ENCODE measurements at regions not wholly inside any gene's neighbourhood (a gene's known extent, or its start where the extent isn't known, plus 50 kb on each side); places are given as distances from the start of the nearest gene placed in this dataset.
A peak's percentile ranks its signal among the peaks of the same experiment; 100 is the strongest.

DNA sequence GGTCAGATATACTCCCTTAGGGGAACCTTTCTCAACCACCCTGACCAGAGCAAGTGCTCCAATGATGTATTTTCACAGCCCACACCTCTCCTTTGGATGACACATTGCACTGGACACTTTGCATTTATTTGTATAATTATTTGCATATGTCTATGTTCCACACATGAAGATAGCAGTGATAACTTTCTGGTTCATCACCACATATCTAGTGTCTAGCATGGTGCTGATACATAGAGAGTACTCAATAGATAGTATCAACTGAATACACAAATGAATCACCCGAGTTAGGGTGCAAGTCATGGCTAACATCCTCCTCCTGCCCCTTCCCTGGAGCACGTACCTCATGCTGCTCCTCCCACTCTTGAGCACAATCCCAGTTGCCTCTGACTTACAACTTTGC, 617.6 kb downstream of the EBF1 start:
- DNase-seq (ENCODE audit: low read depth), result no peak

DNA sequence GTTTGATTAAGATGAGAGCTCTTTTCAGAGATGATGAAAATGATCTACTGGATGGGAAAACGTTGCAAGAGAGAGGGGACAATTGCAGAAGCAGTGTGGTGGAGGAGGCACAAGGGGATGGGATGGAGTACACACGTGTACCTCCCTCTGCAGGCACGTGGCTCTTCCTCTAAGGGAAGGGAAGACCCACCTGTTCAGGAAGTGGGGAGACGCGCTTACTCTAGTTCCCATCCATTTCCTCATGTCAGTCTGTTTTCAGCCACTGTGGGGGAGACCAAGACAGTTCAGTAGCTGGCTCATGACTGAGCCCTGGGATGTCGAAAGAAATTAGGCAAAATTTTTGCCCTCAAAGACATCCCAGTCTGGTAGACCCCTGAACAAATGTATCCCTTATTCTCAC, 619.2 kb upstream of the CLINT1 start:
- no peak for DNase-seq (ENCODE audit: low read depth)

DNA sequence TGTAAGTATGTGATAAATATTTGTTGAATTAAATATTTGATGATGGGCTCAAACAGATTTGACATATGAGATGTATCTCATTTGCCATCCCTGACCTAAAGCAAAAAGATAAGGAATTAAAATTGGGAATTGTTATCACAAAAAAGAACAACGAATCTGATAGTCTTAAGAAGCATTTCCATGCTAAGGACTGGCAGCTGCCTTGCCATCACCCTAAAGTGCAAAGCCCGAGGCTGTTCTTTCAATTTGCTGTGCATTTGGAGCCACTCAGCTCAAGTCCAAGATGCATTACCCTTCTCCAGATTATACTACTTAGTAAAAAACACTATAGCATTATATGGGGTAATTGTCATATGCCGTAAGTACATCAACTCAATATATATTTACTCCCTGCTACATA, 618.3 kb upstream of the CLINT1 start:
- no peak for DNase-seq (ENCODE audit: low read depth)

DNA sequence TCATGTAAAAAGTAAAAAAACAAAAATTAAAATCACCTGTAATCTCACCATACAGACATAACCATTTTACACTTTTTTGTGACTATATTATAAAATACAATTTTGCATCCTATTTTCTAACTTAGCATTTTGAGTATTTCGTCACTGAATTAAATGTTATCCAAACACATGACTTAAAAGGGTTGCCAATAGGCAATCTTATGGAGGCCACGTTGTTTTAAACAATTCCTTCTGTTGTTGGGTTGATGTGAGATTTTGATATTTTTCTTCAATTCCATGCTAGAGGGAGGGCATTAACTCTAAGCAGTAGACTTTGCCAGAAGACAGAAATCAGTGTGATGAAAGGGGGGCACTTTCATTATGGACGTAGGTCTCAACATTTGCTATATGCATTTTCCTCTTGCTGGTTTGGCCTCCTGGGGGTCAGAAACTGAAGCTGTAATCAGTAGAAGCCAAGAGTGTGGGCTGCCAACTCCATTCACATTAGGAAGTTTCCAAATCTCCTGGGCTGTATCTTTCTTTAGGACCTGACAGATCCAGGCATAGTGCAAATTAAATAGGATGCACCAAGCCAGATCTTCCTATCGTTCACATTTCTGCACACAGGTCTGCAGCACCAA, 614.2 kb upstream of the CLINT1 start:
- no peak for DNase-seq (ENCODE audit: low read depth)

DNA sequence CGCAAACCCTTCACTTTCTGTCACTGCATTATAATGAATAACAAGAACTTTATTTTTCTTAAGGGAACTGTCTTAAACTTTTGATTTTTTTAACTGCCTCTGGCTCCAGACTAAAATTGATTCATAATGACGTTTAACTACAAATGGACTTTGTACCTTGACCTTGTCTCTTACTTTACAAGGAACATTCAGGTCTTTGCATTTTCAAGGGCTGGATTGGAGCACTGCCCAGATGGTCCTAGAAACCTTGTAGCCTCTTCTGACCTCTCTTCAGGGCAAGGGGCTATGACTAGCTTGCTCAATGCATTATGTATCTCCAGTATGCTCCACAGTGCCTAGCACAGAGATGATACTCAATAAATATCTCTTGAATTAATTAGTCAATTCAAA, 612.6 kb upstream of the CLINT1 start:
- DNase-seq (ENCODE audit: low read depth), result no peak

DNA sequence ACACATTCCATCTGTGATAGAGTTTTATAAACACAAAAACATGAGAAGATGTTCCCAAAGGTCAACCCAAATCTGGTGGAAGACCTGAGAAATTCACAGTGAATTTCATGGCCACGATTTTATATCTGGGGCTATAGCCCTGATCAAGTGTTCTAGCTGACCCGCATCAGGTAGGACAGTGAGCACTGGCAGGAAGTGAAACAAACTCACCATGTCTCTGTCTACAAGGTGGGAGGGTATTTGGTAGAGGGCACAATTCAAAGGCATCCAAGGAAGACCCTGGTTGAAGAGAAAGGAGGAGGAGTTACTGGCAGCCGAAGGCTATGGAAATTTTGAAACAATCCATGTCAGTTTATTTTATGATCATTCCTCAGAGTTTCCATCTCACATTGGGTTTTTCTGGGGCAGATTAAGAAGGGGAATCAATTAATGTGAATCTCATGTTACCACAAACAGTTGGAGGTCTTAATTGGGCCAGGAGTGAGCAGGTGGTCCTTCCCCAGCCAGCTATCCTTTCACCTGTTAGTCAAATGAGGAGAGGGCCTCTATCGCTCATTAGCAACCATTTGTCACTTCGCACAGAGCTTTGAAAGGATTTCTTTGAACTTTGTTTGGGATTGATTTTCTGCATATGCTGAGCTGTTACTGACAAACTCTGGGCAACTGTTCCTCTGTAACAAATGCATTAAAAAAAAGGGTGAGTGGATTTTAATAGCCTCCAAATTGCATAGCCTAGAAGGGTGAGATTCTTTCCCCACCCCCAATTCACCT, 612.0 kb upstream of the CLINT1 start:
- no peak for DNase-seq (ENCODE audit: low read depth)

DNA sequence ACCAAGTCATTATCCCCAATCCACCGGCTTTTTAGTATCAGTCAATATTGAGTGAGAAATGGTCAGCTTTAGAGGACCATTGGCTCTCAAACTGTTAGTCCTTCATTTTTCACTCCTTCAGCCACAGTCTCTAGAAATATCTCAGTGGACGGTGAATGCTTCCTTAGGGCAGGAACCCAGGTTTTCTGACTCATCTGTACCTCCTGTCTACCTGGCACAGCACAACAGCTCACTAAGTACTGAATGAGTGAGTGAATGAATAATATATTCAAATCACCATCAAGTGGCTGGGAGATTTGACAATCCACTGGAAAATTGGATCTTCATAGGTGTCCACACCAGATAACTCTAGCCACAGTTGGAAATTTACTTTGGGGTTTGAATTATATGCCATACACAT, 609.5 kb upstream of the CLINT1 start:
- no peak for DNase-seq (ENCODE audit: low read depth)

DNA sequence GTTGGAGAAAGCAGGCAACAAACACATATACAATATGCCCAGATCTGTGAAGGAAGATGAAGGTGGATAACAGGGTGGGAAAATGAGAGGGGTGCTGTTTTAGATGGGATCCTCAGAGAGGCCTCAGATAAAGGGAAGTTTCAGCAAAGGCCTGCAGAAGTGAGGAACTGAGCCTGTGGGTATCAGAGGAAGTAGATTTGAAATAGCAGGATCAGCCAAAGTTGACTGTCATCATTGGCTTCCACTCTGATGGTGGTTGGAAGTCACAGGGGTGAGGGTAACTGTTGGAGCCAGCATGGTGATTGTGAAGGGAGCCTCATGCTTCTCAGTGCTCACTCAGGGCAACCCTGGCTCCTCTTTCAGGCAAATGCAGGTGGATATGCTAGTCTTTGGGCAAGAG, 607.2 kb upstream of the CLINT1 start:
- no peak for DNase-seq (ENCODE audit: low read depth)

DNA sequence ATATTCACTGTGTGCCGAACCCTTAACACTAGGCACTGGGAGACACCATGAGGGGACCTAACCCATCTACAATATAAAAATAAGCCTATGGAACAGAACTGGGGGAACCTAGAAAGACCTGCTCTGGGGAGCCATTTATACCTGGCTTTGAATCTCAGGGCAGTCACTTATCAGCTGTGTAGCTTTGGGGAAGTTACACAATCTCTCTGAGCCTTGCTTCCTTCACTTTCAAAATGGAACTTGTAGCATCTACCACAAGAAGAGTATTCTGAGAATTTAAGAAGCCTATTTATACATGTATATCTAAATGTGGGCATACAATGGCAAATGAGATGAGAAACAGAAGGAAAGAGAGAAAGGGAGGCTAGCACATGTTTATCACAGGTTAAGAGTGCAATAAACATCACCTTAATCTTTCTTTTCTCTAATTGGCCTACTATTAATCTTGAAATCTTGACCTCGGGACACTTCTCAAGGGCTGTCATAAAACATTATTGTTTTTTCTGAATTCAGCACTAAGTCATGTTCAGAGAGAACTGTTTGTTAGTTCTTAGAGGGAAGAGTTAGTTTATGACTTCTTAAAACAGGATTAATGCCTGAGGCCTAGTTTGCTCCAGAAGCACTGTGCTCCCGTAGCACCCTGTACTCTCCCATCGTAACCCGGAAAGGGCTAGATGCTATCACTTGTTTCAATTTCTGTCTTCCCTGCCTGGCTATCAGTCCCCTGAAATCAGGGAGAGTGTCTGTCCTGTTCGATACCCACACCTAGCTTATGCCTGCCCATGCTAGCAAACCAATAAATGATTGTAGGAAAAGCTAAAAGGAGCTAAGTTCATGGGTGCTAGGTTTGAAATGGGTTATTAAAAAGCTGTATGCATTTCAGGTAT, 606.4 kb upstream of the CLINT1 start:
- DNase-seq (ENCODE audit: low read depth), result no peak

DNA sequence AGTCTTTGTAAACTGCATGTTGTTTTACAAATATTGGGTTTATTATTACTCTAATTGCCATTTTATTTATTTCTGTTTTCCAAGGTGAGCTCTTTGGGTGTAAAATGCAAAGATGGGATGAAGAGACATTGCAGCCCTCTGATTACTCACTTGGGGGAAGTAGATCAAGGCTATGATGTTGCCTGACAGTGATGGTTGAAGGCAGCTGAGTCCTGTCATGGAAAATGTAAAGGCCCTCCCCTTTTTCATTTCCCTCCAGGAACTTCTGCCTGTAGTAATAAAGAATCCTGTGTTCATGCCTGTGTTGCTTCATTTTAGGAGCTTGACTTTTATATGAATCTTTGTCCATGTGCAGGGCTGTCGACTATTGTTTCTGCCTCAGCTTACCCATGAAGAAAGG, 605.4 kb upstream of the CLINT1 start:
- no peak for DNase-seq (ENCODE audit: low read depth)

DNA sequence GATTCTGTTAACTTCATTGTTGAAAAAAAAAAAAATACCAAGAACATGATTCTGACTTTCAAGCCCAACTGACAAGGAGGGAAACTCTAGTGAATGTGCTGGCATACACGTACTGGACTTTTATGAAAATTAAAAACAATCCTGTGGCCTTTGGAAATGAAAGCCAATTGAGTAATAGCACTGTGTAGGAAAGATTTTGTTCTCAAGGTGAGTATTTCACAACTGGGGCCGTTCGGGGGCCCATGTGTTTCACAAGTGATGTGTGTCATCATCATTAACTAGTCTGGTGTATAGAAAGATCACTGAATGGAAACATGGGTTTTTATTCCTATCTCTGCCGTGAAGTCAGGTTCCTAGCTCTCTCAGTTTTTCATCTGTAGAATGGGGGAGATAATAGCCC, 605.0 kb upstream of the CLINT1 start:
- peak; percentile 26 for DNase-seq (ENCODE audit: low read depth)

DNA sequence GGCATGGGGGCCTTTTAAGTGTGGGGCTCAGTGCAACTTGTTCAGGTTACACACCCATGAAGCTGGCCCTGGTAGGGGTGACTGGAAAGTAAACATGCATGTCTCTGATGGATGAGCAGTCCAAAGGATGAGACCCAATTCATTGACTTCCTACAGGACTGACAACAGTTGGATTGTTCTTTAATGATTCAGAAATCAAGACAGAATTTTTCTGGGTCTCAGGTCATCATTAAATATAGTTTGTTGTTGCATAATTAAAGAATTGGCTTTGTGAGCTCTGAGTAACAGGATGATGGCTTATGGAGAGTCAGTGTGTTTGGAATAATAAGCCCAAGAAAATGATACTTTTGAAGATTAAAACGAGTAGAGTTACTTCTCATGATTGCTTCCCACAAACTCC, 604.2 kb upstream of the CLINT1 start:
- no peak for DNase-seq (ENCODE audit: low read depth)

DNA sequence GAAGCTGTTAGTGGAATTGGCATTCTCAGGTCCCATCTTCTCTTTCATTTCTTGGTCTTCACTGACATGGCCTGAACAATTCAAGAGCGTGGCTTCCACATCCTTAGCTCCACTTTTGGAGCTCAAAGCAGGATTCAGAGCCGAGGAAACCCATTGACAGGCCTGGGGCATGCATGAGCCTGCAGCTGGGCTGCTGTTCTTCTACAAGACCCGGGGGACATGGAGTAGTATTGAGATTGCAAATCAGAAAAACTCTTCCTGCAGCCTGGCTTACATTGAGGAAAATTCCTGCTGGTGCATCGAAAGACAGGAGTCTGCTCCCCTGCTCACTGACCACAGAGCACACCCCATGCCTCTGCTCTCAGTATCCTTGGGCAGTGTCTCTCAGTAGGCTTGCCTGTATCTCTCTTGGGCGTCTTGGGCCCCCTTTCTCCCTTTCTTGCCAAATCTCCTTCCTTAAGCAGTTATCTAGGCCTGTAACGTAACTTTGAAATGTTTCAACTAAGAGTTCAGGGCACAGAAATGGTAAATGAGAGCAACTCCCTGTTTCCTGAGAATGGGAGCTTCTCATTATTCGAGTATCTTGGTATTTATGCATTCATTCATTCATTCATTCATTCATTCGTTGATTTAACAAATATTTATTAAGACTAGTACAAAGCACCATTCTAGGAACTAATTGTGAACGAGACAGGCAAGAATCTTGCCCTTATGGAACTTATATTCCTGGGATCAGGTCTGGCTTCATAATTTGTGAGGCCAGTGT, 603.6 kb upstream of the CLINT1 start:
- DNase-seq (ENCODE audit: low read depth), result no peak

DNA sequence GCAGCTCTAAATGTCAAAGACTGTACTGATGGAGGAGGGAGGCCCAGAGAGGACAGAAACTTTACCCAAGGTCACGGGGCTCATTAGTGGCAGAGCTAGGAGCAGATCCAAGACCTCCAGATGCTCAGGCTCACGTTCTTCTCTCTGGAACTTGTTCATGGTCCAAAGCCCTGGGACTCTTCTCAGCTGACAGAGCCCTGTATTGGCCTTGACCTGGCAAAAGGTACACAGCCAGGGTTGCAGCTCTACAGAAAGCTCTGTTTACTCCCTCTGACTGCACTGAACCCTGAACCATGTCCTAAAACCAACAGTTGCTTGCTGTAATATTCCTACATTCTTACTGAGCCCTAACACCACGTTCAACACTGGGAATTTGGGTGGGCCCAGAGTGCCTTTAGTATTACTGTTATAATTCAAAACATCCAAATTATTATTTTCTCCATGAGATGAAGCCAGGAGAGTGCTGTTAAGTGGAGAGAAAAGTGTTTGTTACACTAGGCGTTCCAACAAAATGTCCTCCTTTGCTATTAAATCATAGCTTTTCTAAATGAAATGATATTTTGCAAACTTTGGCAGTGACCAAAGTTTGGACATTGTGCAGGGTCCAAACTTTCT, 602.4 kb upstream of the CLINT1 start:
- no peak for DNase-seq (ENCODE audit: low read depth)

DNA sequence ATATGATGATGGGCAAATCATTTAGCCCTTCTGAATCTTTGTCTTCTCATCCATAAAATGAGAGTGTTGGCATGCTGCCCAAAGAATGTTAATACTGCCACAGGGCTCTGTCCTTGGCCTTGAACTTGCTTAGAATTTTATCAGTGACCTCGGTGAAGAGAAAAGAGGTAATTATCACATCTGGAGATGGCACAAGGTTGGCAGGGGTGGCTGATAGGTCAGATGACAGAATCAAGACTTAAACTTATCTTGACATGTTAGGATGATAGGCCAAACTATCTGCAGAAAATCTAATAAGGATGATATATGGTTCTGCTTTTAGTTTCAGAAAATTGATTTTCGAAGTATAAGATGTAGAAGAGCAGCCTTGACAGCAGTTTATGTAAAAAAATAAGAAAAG, 599.1 kb upstream of the CLINT1 start:
- DNase-seq (ENCODE audit: low read depth), result no peak

DNA sequence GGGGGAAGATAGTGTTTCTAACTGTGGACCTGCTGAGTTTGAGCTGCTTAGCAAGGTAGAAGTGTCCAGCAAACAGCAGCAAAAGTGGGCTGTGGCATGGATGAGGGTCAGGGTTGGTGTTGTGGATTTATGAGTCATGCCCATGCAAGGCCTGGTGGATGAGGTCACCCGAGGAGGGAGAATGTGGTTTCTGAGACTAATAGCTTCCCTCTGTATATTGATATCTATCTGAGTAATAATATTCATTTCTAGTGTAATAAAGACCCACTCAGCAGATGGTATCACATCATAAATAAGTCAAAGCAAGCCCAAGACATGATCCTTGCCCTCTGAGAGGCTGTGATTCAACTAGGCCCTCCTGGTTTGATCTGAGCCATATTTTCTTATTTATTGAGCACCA, 597.8 kb upstream of the CLINT1 start:
- no peak for DNase-seq (ENCODE audit: low read depth)

DNA sequence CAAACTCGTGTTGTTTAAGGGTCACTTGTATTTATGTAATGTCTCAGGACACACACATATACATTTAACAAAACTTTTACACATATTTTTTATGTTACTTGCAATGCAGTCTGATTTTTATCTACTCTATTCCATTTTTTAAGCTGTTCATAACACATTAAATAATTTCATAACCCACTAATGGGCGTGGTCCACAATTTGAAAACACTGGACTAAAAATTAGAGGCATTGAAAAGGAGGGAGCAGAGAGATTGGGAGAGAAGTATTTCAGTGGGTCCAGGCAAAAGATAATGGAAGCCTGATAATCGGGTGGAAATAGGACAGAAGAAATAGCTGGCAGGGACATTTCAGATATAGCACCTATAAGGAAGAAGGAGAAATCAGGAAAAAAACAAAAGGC, 597.3 kb upstream of the CLINT1 start:
- no peak for DNase-seq (ENCODE audit: low read depth)

DNA sequence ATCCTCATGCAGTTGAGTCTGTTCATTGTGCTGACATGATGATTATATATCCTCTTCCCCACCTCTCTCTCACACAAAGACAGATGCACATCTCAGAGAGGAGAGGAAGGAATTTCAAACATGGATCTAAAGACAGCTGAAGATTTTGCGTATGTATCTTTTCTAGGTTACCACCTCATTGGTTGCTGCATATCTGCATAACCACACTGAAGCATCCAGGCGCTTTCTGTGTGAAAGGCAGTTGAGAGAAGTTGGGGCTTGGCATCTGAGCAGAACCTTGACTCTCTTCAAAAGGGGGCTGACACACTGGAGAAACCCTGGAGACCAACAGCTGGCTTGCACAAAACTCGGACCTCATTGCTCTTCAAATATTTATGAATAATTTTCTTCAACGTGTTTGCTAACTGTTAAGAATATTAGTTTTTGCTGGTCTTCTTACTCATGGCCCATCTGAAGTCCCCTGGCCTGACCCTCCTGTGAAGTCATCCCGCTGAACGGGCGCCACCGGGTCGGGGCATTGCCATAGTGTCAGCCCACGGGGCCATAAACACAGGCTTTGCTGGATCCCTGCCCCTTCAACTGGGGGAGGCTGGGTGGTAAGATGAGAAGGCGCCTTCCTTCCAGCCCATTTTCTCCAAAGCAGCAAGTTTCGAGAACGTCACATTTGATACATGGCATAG, 593.2 kb upstream of the CLINT1 start:
- no peak for DNase-seq (ENCODE audit: low read depth)

DNA sequence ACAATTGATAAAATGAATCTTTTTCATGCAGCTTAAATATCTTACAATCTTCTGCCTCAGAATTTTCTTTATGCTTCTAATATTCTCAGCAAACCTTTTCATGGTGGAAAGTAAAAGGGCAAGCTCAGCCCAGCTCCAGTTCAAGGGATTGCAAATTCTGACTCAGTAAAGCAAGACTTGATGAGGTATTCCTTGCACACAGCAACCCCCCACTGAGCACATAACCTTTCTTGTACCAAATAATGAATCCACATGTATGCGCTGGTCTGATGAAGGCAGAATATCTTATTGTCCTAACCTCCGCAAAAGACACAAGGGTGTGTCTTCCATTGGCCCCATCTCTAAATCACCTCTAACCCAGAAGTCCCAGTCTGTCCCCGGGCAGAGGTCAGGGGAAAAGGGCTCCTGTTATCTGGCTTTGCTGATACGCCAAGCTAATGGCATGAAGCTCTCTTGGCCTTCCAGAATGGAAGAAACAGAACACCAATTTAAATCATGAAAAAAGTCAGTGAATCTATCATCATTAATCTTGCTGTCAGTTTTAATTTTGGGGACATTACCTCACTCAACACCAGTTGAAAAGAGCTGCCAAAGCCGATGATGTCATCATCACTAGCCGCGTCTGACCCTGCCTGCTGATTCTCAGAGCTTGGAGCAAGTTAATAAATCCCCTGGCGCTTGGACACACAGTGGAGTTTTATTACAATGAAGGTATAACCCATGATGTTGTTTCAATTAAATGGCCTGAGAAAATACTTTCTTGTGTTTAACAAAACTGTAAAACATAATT, 592.5 kb upstream of the CLINT1 start:
- no peak for DNase-seq (ENCODE audit: low read depth)

DNA sequence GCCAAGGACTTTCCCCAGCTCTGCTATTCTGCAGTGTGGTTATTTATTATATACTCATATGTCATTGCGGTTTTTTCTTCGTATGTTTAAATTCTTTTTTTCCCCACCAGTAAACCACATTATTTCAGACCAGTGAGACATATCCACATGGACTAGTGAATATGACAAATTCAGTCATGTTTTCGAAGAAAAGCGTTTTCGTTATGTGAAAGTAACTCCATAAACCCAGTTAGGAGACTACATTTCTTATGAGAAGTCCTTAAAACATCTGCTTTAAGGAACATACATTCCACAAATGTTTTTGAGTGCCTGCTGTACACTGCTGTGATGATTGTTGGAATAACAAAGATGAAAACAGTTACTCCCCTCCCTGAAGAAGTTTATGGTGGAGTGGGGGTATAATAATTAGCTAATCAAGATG, 591.8 kb upstream of the CLINT1 start:
- DNase-seq (ENCODE audit: low read depth), result no peak

Data from activated T-cell treated with anti-CD3 and anti-CD28 coated beads for 48 hours (primary cell).